ENCODE measurements at regions not wholly inside any gene's neighbourhood (a gene's known extent, or its start where the extent isn't known, plus 50 kb on each side); places are given as distances from the start of the nearest gene placed in this dataset.

- no peak for DNase-seq (ENCODE audit: low read depth)
Measured at GRCh38 chr2:203789618-203790017, 78.0 kb upstream of the CTLA4 start.

- DNase-seq (ENCODE audit: low read depth) = no peak
Measured at GRCh38 chr2:203790134-203790852, 77.3 kb upstream of the CTLA4 start.

GRCh38 chr2:203796248-203797010 lies 71.1 kb upstream of the CTLA4 start:
- no peak for DNase-seq (ENCODE audit: low read depth)

DNA sequence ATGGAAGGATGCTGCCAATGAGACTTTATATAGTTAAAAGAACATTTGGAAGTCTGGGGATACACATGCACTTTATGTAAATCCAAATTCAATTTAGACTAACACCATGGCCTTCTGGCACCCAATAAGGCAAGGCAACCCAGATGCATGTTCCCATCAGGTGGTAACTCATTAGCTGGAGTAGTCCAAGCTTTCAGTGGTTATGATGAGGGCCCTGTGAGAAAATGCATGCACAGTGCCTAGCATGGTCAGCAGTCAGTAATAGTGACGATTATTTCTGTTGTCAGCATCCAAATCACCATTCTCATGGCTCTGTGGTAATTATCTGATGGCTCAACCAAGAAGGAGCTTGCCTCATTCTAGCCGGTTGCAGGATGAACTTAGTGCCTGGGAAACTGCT lies 70.3 kb upstream of the CTLA4 start:
- no peak for DNase-seq (ENCODE audit: low read depth)

DNA sequence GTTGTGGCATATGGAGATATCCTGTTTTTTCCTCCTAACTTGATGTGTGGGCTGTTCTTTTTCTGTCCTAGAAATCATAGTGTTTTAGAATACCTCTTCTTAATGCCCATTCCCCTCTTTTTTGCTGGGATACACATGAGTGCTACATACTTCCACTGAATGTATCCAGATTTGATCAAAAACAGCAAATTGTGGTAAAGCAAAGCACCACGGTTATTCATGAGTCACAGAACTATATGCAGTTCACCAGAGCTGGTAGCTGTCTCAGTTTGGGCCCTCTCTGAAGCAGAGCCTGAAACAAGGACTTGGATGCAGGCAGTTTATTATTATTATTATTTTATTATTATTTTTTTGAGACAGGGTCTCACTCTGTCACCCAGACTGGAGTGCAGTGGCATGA lies 69.9 kb upstream of the CTLA4 start:
- no peak for DNase-seq (ENCODE audit: low read depth)

- DNase-seq (ENCODE audit: low read depth) = no peak
Measured at GRCh38 chr2:203798296-203799087, 69.1 kb upstream of the CTLA4 start.

GRCh38 chr2:203799908-203800307 lies 67.7 kb upstream of the CTLA4 start:
- DNase-seq (ENCODE audit: low read depth) = no peak

- no peak for DNase-seq (ENCODE audit: low read depth)
Measured at GRCh38 chr2:203800783-203801182, 66.8 kb upstream of the CTLA4 start.

DNA sequence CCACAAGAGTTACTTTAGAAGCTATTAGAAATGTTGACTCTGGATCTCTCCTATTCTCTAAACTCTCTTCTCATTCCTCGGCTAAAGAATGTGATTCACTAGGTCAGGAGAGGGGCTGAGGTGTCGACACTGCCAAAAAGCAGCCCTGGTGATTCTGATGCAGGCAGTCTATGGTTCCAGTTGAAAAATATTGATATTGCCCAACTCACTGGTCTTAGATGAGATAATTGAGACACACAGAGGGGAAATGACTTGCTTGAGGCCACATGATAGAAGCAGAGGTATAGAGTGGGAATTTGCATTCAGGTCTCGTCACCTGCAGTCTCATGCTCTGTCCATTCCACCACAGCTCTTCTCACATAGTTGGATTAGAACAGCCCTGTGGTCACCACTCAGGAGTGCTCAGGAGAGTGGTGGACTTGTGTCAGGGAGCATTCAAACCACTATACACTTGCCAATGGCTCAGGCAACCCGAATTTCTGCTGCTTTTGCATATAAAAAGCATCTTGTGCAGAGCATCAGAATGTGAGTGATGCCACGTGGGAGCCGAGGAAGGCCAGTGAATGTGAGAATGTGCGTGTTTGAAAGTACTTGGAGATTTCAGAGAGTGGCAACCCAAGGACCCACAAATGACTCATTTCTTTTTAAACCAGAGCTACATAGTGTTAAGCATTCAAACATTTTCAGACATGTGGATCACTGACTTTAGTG lies 65.1 kb upstream of the CTLA4 start:
- peak; percentile 26 for DNase-seq (ENCODE audit: low read depth)

GRCh38 chr2:203803053-203803429 lies 64.5 kb upstream of the CTLA4 start:
- no peak for DNase-seq (ENCODE audit: low read depth)

DNA sequence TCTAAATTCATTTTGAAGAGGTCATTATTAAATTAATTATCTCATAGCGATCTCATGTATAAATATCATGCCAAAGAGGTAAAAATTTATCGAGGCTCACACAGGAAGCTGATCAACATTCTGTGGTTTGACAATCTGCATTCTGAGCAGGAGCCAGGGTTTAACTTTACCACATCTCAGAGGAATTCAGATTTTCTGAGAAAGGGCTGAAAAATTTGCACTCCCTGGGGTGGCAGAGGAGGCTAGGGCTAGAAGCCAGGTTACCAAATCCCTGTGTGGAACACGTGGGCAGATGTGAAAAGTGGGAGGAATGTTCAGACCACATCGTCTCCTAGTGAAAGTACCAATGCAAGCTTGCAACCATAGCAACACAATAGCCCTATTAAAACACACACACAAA lies 63.5 kb upstream of the CTLA4 start:
- DNase-seq (ENCODE audit: low read depth) = peak; percentile 12

GRCh38 chr2:203804764-203805485 lies 62.6 kb upstream of the CTLA4 start:
- no peak for DNase-seq (ENCODE audit: low read depth)

- no peak for DNase-seq (ENCODE audit: low read depth)
Measured at GRCh38 chr2:203805486-203805838, 62.1 kb upstream of the CTLA4 start.

GRCh38 chr2:203806761-203807160 lies 60.8 kb upstream of the CTLA4 start:
- DNase-seq (ENCODE audit: low read depth) = no peak

- DNase-seq (ENCODE audit: low read depth) = no peak
Measured at GRCh38 chr2:203808046-203808750, 59.4 kb upstream of the CTLA4 start.

DNA sequence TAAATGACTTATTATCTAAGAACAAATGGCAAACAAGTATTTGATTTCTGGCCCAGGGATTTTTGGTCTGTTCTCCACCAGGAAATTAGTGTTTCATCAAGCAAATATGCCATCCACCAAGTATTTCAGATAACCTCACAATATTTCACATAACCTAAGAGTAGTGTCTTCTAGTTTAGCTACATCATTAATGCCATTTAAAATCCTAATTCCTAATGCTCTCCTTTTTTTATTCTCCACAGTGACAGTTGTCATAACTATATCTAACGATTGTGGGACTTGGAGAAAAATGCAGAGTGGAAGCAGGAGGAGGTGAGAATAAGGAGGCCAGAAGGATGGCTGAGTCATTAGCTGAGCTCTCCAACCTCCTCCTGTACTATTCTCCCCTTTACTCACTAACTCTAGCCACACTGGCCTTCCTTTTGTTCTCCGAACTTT lies 58.5 kb upstream of the CTLA4 start:
- DNase-seq (ENCODE audit: low read depth) = no peak

- DNase-seq (ENCODE audit: low read depth) = no peak
Measured at GRCh38 chr2:203809991-203810510, 57.5 kb upstream of the CTLA4 start.

GRCh38 chr2:203811491-203812221 lies 55.9 kb upstream of the CTLA4 start:
- DNase-seq (ENCODE audit: low read depth) = peak; percentile 58

DNA sequence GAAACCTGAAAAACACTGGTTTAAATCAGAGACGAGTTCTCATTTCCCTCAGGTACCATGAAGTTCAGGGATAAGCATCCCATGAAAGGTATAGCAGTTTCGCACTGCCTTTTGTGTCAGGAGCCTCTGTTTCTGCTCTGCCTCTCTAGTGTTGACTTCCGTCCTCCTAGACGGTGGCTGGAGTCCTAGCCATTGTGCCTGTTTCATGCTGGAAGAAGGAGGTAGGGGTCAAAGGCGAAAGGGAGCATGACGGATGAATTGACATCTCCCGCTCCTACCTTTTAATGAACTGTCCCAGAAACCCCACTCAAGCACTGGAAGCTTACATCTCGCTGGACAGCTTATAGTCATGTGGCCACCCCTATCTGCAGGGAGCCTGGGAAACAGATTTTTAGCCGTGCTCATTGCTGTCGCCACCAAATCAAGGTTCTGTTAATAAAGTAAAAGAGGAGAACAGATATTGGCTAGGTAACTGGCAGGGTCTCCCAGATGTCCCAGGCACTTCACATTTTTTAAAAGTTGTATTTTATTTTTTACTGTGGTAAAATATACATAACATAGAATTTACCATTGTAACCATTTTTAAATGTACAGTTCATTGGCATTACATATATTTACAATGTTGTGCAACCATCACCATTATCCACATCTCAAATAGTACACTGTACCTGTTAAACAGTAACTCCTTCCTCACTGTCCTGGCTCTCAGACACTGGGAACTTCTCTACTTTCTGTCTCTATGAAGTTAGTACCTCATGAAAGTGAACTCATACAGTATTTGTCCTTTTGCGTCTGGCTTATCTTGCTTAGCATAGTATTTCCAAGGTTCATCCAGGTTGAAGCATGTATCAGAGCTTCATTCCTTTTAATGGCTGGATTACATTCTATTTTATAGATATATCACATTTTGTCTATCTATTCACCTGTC lies 55.0 kb upstream of the CTLA4 start:
- DNase-seq (ENCODE audit: low read depth) = no peak

All from activated T-helper 9 cell treated with anti-CD3 and anti-CD28 coated beads, Interleukin-2, amount 50 U/mL, for 16 hours (primary cell).